Loucy (cell line): ENCODE measurements at regions not wholly inside any gene's neighbourhood (a gene's known extent, or its start where the extent isn't known, plus 50 kb on each side); places are given as distances from the start of the nearest gene placed in this dataset.

Experiments
- H2AFZ ChIP-seq: fragments of 200-600 bp; sonication (generic); 2 replicates; pipeline ENCODE4 v1.6.0; 2016; ENCODE audit warnings: antibody characterized with exemption, mild to moderate bottlenecking, low read length, moderate library complexity
- H3F3A ChIP-seq: fragments of 200-600 bp; 2 replicates; pipeline ENCODE4 v1.6.0; 2016; ENCODE audit warnings: antibody characterized with exemption, low read depth, mild to moderate bottlenecking
- H3K27me3 ChIP-seq: fragments of 200-600 bp; sonication (generic); 2 replicates; pipeline ENCODE4 v1.6.1; 2014; ENCODE audit warnings: low read length, mild to moderate bottlenecking; ENCODE audit not compliant: insufficient read depth, poor library complexity, severe bottlenecking
- H3K36me3 ChIP-seq: fragments of 200-600 bp; sonication (generic); 2 replicates; pipeline ENCODE4 v1.6.1; 2016; ENCODE audit warnings: low read length; ENCODE audit not compliant: insufficient read depth
- H3K4me1 ChIP-seq: fragments of 200-600 bp; sonication (generic); 2 replicates; pipeline ENCODE4 v1.5.1; 2014; ENCODE audit warnings: low read length, mild to moderate bottlenecking; ENCODE audit not compliant: insufficient read depth, poor library complexity, severe bottlenecking
- H3K4me2 ChIP-seq: fragments of 200-600 bp; sonication (generic); 2 replicates; pipeline ENCODE4 v1.6.0; 2014; ENCODE audit warnings: antibody characterized with exemption, low read length, low read depth, mild to moderate bottlenecking; ENCODE audit not compliant: poor library complexity, severe bottlenecking
- H3K4me3 ChIP-seq: fragments of 200-600 bp; sonication (generic); 2 replicates; pipeline ENCODE4 v1.5.1; 2014; ENCODE audit warnings: low read length, mild to moderate bottlenecking, mixed read lengths; ENCODE audit not compliant: poor library complexity, severe bottlenecking
- H3K79me2 ChIP-seq: fragments of 200-600 bp; sonication (generic); 2 replicates; pipeline ENCODE4 v1.6.1; 2014; ENCODE audit warnings: low read length; ENCODE audit not compliant: insufficient read depth
- H3K9ac ChIP-seq: fragments of 200-600 bp; sonication (generic); 2 replicates; pipeline ENCODE4 v1.6.0; 2014; ENCODE audit warnings: mild to moderate bottlenecking, low read depth, low read length, moderate library complexity; ENCODE audit not compliant: poor library complexity, severe bottlenecking
- H3K9me2 ChIP-seq: fragments of 200-600 bp; sonication (generic); replicated peaks from 2 replicates; pipeline ENCODE4 v1.6.1; 2016; ENCODE audit warnings: low read depth, low read length, mixed read lengths
- H3K9me3 ChIP-seq: fragments of 200-600 bp; sonication (generic); 2 replicates; pipeline ENCODE4 v1.6.1; 2014; ENCODE audit warnings: mild to moderate bottlenecking, antibody characterized with exemption, low read length, low read depth; ENCODE audit not compliant: insufficient read depth
- H4K20me1 ChIP-seq: fragments of 200-600 bp; sonication (generic); 2 replicates; pipeline ENCODE4 v1.6.0; 2014; ENCODE audit warnings: antibody characterized with exemption, low read length, mild to moderate bottlenecking; ENCODE audit not compliant: insufficient read depth, poor library complexity, severe bottlenecking
- EZH2phosphoT487 ChIP-seq: fragments of 200-600 bp; IDR thresholded peaks from 2 replicates; pipeline ENCODE4 v1.6.1; 2018; ENCODE audit warnings: antibody characterized with exemption, mild to moderate bottlenecking, moderate library complexity, borderline replicate concordance
- TF ChIP-seq, protein P1 (sequence below): fragments of 200-600 bp; sonication (generic); conservative IDR thresholded peaks from 2 replicates; pipeline ENCODE4 v1.5.1; 2014; ENCODE audit warnings: mild to moderate bottlenecking, antibody characterized with exemption, low read length

DNA sequence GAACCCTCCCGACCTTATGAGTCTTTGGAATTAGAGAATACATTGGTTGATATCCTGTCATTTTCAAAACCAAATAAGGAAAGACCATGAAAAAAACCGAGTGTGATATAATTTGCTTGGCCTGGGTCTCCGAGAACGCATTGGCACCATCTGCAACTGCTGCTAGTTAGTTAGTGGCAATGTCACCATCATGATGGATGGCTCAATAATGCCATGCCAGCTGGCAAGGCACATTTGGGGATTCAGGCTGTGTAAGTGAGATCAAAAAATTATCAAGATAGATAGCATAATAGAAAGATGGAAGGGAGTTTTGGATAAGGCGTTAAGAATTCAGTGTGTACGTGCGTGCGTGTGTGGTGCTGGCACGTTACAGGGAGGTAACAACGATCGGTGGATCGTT lies 134.7 kb upstream of the TCERG1L start:
- H2AFZ ChIP-seq = no peak overlapping the region
- H3K4me1 ChIP-seq = no peaks in the 10 kb centered on the region
- TF ChIP-seq, protein P1, sequence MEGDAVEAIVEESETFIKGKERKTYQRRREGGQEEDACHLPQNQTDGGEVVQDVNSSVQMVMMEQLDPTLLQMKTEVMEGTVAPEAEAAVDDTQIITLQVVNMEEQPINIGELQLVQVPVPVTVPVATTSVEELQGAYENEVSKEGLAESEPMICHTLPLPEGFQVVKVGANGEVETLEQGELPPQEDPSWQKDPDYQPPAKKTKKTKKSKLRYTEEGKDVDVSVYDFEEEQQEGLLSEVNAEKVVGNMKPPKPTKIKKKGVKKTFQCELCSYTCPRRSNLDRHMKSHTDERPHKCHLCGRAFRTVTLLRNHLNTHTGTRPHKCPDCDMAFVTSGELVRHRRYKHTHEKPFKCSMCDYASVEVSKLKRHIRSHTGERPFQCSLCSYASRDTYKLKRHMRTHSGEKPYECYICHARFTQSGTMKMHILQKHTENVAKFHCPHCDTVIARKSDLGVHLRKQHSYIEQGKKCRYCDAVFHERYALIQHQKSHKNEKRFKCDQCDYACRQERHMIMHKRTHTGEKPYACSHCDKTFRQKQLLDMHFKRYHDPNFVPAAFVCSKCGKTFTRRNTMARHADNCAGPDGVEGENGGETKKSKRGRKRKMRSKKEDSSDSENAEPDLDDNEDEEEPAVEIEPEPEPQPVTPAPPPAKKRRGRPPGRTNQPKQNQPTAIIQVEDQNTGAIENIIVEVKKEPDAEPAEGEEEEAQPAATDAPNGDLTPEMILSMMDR = no peak
- no peak for TF ChIP-seq EZH2phosphoT487
- H3F3A ChIP-seq = no peaks in the 10 kb centered on the region
- H4K20me1 ChIP-seq = no peaks in the 10 kb centered on the region
- H3K79me2 ChIP-seq = no peaks in the 10 kb centered on the region
- peaks cover 4% of the 10 kb centered on the region; the same call in 1 of the 2 replicates for H3K9me3 ChIP-seq
- H3K4me3 ChIP-seq = no peak overlapping the region
- no peaks in the 10 kb centered on the region for H3K27me3 ChIP-seq
- no peak overlapping the region for H3K9ac ChIP-seq
- no peaks in the 10 kb centered on the region for H3K9me2 ChIP-seq
- no peak overlapping the region for H3K4me2 ChIP-seq
- H3K36me3 ChIP-seq = no peaks in the 10 kb centered on the region

GRCh38 chr10:131448171-131448570 lies 136.7 kb upstream of the TCERG1L start:
- Histone ChIP-seq H3K27me3 (no peaks in the 10 kb centered on the region), H3K4me2 (no peak overlapping the region), H3K9ac (no peak overlapping the region), H3K4me1 (no peaks in the 10 kb centered on the region), H3K9me3 (no peaks in the 10 kb centered on the region; the same call in 1 of the 2 replicates), H3K36me3 (no peaks in the 10 kb centered on the region), H3K9me2 (no peaks in the 10 kb centered on the region), H3K4me3 (no peak overlapping the region), H3F3A (no peaks in the 10 kb centered on the region), H4K20me1 (no peaks in the 10 kb centered on the region), H2AFZ (no peak overlapping the region), H3K79me2 (no peaks in the 10 kb centered on the region)
- TF ChIP-seq, protein P1 = no peak
- no peak for TF ChIP-seq EZH2phosphoT487

GRCh38 chr10:131448883-131449282 lies 137.4 kb upstream of the TCERG1L start:
- no peaks in the 10 kb centered on the region for H3K36me3 ChIP-seq
- H3K79me2 ChIP-seq = no peaks in the 10 kb centered on the region
- H4K20me1 ChIP-seq = no peaks in the 10 kb centered on the region
- no peaks in the 10 kb centered on the region for H3K27me3 ChIP-seq
- H3K4me3 ChIP-seq = no peak overlapping the region
- no peaks in the 10 kb centered on the region for H3F3A ChIP-seq
- no peaks in the 10 kb centered on the region; the same call in 1 of the 2 replicates for H3K9me3 ChIP-seq
- TF ChIP-seq, protein P1 = no peak
- no peak for TF ChIP-seq EZH2phosphoT487
- H3K9me2 ChIP-seq = no peaks in the 10 kb centered on the region
- no peak overlapping the region for H3K9ac ChIP-seq
- H3K4me2 ChIP-seq = no peak overlapping the region
- no peak overlapping the region for H2AFZ ChIP-seq
- H3K4me1 ChIP-seq = no peaks in the 10 kb centered on the region
